Gastroesophageal sphincter (tissue), 3 donors: ENCODE measurements at regions not wholly inside any gene's neighbourhood (a gene's known extent, or its start where the extent isn't known, plus 50 kb on each side); places are given as distances from the start of the nearest gene placed in this dataset.

Experiments used
- EP300 ChIP-seq: sonication (generic); formaldehyde crosslinking; IDR thresholded peaks from one replicate; pipeline ENCODE4 v1.6.1; 2017; ENCODE audit warnings: antibody characterized with exemption, mild to moderate bottlenecking
- POLR2A ChIP-seq, 2 donors: fragments of 450-650 bp; IDR thresholded peaks; one replicate each; pipeline ENCODE4 v1.6.1; 2017; ENCODE audit warnings: antibody characterized with exemption in 2 of 2, mild to moderate bottlenecking in 2 of 2, moderate library complexity in 1 of 2
- POLR2AphosphoS5 ChIP-seq: sonication (generic); formaldehyde crosslinking; IDR thresholded peaks from one replicate; pipeline ENCODE4 v1.6.1; 2017; ENCODE audit warnings: antibody characterized with exemption
- TF ChIP-seq, protein P1 (sequence below), 4 experiments: fragments of 200-600 bp in 2 of 4; fragments of 450-650 bp in 2 of 4; sonication (generic) in 1 of 4; IDR thresholded peaks; one replicate each; pipeline ENCODE4 v1.5.1; 2017 to 2019; ENCODE audit warnings: antibody characterized with exemption in 4 of 4, mild to moderate bottlenecking in 2 of 4, moderate library complexity in 2 of 4

DNA sequence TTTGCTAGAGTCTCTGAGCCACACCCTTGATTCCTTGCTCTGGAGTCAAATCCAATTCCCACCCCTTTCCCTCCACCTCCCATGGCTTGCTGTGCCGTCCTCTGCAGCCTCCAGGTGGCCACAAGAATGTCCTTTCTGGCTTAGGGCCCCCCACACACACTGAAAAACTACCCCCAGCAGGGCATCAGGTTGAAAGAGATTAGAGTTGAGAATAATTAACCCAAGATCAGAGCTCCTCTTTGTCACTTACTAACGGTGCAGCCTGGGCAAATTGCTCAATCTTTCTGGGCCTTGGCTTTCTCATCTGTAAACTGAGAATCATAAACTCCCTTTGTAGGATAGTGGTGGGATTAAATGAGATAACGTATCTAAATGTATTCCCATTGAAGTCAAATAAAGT, 78.5 kb downstream of the MRPL46 start:
- TF ChIP-seq, protein P1, sequence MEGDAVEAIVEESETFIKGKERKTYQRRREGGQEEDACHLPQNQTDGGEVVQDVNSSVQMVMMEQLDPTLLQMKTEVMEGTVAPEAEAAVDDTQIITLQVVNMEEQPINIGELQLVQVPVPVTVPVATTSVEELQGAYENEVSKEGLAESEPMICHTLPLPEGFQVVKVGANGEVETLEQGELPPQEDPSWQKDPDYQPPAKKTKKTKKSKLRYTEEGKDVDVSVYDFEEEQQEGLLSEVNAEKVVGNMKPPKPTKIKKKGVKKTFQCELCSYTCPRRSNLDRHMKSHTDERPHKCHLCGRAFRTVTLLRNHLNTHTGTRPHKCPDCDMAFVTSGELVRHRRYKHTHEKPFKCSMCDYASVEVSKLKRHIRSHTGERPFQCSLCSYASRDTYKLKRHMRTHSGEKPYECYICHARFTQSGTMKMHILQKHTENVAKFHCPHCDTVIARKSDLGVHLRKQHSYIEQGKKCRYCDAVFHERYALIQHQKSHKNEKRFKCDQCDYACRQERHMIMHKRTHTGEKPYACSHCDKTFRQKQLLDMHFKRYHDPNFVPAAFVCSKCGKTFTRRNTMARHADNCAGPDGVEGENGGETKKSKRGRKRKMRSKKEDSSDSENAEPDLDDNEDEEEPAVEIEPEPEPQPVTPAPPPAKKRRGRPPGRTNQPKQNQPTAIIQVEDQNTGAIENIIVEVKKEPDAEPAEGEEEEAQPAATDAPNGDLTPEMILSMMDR (IDR thresholded peaks at IDR 0.05): no peak
- TF ChIP-seq POLR2A (IDR thresholded peaks at IDR 0.05): no peak
- no peak for TF ChIP-seq POLR2AphosphoS5
- TF ChIP-seq EP300: no peak
